HG03565 (cell line): ENCODE measurements at regions not wholly inside any gene's neighbourhood (a gene's known extent, or its start where the extent isn't known, plus 50 kb on each side); places are given as distances from the start of the nearest gene placed in this dataset.
"Not testable (repeated sequence)": the region's sequence is repeated elsewhere in the genome, so short reads cannot be mapped to it uniquely, and the experiment has no call there.

Source experiments
- ATAC-seq: cut with Tn5 transposase; IDR thresholded peaks from one replicate; pipeline ENCODE4 v1.9.1; 2021; ENCODE audit warnings: mild to moderate bottlenecking, moderate library complexity; ENCODE audit not compliant: unreplicated experiment

DNA sequence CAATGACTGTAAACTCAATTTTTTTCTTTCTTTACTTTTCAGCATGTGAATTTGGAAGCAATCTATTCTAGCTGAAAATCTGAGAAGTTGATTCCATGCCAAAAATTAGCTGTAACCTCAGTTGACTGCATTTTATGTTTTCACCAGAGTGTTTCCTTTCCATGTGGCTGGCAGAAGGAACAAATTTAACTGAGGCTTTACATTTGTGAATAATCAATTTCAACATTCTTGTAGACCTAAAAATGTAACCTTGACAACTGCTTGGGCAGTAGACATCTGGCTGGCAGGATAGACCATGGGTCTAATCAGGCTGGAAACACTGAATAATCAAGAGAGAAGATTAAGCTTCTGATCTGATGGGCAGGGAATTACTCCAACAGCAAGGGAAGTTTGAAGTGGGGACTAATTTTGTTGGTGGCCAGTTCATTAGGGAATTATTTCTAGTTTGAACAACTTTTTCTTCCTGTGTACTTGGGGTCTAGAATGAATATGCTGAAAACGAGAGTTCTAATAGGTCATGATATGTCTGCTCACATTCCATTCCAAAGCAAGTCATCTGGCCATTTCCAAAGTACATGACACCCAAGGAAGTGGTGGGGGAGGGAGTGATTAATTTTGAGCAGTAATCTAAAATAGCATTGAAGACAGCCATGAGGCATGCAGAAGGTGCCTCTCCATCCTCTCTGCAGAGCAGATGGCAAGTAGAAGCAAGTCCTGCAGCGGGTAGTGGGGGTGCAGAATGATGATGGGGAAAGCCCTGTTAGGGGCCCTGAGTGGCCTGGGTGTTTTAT is 68.2 kb downstream of the ATP23 start:
- no peak for ATAC-seq

DNA sequence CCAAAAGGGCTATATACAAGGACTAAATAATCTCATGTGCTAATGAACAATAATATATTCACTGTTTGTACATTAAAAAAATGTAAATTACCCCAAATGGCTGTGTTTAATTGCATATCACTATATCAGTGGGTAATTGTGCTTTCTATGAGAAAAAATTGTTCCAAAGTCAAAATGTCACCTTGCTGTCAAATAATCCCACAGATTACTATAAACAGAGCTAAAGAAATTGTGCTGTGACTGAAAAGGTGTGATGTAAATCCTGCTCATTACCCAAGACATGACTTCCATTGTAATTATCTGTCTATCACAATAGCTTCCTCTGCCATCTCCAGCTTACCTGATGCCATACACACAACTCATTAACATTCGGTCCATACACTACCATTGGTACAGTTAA is 70.3 kb downstream of the ATP23 start:
- no peak for ATAC-seq

DNA sequence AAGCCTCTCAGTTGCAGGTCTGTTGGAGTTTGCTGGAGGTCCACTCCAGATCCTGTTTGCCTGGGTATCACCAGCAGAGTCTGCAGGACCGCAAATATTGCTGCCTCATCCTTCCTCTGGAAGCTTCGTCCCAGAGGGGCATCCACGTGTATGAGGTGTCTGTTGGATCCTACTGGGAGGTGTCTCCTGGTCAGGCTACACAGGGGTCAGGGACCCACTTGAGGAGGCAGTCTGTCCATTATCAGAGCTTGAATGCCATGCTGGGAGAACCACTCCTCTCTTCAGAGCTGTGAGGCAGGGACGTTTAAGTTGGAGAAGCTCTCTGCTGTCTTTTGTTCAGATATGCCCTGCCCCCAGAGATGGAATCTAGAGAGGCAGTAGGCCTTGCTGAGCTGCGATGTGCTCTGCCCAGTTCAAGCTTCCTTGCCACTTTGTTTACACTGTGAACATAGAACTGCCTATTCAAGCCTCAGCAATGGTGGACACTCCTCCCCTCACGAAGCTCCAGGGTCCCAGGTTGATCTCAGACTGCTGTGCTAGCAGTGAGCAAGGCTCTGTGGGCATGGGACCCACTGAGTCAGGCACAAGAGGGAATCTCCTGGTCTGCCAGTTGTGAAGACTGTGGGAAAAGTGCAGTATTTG is 81.1 kb downstream of the ATP23 start:
- ATAC-seq = not testable (repeated sequence)

DNA sequence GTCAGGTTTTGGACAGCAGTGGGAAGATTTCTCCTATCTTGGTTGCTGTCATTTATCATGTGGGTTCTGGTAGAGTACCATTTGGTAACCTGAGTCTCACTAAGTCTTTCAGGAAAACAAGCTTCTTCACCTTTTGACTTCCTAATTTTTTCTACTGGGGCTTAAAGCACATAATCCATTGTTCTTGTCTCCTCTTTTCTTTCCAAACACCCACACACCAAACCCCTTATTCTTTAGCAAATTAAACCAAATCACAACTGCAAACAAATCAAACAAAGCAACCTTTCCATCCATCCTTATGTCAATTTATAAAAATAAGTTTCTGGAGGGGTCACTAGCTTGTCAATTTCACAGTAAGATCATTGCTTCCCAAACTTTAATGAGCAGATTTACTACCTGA is 84.1 kb downstream of the ATP23 start:
- no peak for ATAC-seq

DNA sequence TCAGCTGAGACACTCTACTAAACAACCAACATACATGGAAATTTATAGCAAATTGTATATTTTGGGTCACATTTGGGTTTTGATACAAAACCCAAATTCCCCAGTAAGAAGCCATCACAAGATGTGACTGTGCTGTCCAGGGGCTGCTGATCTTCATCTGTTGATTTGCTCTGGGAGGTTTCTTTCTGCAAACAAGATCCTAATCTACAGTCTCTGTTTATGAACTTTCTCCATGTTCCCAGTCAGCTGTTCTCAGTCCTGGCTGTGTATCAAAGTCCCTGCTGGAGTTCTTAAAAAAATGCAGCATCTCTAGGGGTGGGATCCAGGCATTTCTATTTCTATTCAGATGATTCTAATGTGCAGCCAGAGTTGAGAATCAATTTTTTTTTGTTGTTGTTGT is 85.1 kb downstream of the ATP23 start:
- no peak for ATAC-seq

DNA sequence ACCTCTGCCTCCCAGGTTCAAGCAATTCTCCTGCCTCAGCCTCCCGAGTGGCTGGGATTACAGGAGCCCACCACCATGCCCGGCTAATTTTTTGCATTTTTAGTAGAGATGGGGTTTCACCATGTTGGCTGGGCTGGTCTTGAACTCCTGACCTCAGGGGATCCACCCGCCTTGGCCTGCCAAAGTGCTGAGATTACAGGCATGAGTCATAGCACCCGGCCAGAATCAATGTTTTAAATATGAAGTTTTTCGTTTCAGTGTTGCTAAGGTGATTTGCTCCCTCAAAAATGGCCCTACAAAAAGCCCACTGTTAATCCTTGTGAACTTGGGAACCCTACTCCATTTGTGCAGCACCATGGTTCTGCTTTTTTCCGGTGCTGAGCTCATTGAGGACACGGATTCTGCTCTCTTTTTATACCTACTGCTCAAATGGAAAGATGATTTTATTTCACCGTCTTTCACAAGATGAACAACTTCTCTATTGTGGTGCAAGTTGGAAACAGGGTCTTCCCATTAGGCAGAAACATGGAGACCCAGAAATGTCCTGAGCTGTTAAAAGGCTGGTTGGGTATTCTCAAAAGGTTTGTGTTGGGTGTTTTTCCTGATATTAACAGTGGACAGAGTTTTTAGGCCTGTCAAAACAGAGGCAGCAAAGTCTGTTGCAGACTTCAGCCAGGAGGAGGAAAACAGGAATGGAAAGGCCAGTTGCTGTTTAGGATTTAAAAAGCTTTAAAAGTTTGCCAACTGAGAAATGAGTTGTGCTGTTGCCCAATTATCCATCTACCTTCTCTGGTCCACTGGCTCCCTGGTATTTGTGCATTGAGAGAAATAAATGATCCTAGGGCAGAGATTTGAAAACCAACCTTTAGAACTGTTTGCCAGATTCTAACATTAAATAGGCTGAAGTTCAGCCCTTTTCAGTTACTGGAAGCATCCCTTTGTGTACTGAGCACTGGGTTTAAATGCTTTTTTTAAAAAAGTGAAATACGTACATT is 85.8 kb downstream of the ATP23 start:
- no peak for ATAC-seq

DNA sequence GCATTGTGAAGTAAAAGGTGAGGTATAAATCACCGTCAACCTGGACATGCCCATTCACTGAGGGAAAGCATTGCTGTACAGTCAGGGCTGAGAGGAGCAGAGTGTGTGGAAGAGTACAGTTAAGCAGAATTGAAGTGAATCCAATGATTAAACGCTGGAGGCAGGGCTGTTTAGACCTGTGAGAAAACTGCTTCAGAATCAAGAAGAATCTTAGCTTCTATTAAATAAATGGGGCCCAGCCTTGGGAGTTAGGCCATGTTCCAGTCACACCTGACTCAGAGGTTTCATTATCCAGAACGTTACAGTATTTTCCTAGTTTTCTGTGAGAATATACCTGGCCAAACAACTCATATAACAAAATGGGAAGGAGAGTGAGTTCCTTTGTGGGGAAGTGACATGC is 86.9 kb downstream of the ATP23 start:
- ATAC-seq = no peak

DNA sequence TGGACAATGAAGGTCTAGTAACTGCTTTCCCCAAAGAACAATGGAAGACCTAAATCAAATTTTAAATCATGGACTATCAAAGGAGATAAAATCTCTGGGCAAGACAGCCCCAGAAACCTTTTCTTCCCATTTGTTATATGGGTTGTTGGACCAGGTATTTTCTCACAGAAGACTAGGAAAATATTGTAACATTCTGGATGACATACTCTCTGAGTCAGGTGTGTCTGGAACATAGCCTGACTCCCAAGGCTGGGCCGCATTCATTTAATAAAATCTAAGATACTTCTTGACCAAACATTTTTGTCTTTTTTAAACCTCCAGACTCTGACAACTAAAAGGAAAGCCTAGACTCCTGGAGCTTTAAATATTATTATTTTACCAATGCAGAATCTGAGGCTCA is 87.9 kb downstream of the ATP23 start:
- no peak for ATAC-seq

DNA sequence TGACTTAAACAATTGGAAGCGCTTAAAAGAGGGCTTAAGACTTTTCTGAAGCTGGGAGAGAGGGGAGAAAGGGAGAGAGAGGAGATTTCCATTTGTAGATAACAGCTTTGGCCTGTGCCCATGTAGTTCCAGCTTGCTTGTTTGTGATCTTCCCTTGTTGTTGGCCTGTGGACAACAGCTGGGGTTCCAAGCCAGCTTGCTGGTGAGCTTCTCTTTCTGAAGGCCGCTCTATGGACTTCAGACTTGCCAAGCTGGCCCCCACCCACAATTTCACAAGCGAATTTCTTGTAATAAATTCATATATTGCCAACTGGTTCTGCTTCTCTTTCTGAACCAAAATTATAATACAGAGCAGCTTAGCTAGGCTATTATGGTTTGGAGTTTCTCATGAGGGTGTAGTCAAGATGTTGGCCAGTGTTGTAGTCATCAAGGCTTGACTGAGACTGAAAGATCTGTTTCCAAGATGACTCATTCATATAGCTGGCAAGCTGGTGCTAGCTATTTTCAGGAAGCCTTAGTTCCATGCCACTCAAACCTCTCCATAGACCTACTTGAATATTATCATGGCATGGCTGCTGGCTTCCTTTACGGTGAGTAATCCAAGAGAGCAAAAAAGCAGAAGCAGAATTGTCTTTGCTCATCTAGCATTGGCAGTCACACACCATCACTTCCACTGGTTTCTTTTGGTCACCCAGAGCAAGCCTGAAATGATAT is 89.4 kb downstream of the ATP23 start:
- no peak for ATAC-seq

DNA sequence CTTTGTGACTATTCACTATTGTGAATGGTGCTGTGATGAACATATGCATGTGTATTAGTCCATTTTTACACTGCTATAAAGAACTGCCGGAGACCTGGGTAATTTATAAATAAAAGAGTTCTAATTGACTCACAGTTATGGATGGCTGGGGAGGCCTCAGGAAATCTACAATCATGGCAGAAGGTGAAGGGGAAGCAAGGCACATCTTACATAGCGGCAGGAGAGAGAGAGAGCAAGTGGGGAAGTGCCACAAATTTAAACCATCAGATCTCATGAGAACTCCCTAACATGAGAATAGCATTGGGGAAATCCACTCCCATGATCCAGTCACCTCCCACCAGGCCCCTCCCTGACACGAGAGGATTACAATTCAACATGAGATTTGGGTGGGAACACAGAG is 90.8 kb downstream of the ATP23 start:
- ATAC-seq = no peak

DNA sequence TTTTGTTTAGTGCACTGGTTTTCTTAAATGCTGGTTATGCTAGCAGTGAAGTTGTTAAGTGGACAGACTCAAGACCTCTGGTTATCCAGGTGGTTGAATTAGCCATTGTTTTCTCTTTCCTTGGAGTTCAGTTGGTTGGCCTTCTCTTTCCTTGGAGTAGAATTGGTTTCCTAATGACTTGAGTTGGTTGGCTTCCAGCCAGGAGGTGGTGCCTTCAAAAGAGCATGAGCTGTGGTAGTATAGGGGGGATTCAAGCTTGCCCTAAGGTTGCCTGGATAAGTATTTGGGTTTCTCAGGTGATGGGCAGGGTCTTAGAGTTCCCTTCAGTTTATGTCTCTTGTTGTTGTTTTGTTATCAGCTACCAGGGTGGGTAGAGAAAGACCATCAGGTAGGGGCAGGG is 92.5 kb downstream of the ATP23 start:
- no peak for ATAC-seq

DNA sequence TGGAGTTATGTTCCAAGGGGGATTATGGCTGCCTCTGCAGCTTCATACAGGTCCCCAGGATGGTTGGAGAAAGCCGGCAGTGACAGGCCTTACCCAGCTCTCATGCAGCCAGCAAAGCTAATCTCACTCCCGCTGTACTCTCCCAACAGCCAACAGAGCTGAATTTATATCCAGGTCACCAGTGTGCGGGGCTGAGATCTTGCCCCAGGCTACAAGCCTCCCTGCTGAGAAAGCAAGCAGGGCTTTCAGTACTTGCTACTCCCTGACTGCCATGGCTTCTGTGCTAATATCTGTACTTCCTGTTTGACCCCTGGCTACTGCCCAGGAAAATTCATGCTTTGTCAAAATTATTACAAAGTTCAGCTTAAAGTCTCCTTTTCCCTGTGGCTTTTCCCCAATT is 92.9 kb downstream of the ATP23 start:
- ATAC-seq = no peak

DNA sequence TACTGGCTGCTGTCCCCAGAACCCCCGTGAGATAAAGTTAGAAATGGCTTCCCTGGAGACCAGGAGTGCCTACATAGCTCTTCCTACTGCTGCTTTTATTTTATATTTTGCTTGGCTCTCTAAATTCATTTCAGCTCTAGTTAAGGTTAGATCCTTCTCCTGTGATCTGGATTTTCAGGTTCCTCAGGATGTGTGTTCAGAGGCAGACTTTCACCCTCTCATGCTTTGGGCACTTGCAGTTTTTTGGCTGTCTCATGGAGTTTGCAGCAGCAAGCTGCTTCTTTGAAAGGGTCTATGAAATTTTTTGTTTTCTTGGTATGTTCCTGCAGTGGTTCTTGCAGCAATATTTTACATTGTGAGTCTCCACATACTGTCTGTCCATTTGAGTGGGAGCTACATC is 93.3 kb downstream of the ATP23 start:
- ATAC-seq = no peak

DNA sequence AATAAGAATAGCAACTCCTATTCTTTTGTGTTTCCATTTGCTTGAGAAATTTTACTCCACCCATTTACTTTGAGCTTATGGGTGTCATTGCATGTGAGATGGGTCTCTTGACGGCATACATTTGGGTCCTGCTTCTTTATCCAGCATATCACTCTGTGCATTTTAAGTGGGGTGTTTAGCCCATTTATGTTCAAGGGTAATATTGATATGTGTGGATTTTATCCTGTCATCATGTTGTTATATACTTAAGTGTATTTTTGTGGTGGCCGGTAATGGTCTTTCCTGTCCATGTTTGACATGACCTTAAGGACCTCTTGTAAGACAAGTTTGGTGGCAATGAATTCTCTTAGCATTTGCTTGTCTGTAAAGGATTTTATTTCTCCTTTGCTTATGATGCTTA is 100.1 kb downstream of the ATP23 start:
- no peak for ATAC-seq

DNA sequence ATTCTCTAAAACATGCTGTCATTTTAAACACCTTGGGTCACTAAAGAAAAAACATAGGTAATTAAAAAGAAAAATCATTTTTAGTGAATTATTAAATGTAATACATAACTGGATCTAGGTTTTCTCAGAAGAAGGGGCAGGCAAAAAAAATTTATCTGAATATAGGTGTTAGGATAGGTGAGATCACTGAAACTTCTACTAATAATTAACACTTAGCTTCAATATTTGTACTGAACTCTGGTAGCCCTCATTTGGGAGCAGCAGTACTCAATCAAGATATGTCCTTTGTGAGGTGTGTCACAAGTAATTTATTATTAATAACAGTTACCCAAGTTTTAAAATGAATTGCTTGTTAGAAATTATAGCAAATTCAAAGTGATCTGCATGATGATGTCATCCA is 103.6 kb downstream of the ATP23 start:
- ATAC-seq = no peak

DNA sequence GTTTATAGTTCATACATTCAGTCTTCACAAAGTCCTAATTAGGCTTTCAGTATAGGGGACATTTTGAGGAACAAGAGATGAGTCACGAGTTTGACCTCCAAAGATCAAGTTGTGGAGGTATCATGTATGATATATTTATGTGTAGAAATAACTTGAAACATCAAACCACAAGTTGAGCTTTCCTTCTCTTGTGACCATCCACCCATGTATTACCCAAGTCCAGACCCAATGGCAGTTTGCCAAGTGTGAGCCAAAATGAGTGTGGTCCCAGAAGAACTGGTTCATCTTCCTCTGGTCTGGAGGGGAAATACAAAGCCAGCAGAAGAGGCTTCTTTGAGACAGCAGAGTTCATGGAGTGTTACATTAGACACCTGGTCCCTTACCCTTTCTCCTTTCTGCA is 104.9 kb downstream of the ATP23 start:
- ATAC-seq = no peak

DNA sequence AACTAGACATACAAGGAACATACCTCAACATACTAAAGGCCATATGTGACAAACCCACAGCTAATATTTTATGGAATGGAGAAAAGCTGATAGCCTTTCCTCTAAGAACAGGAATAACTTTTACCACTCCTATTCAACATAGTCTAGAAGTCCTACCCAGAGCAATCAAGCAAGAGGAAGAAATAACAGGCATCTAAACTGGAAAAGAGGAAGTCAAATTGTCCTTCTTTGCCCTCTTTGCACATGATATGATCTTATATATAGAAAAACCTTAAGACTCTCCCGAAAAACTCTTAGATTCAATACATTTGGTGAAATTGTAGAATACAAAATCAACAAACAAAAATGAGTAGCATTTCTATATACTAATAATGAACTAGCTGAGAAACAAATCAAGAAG is 110.0 kb downstream of the ATP23 start:
- ATAC-seq = no peak

DNA sequence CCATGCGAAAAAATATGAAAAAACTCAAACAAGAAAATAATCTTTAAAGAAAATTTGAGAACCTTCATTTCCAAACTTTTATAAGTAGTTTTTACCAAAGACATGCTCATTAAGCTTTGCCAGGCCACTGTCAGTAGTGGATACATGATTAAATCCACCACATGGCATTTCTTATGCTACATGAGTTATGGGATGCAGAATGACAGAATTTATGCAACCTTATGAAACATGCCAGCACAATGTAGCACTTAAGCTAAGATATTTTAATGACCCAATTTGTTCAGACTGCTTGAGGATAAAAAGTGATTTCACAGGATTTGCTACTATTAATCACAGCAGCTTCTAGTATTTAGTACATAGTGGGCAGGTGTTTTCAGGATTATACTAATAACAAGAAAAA is 123.3 kb downstream of the ATP23 start:
- no peak for ATAC-seq

DNA sequence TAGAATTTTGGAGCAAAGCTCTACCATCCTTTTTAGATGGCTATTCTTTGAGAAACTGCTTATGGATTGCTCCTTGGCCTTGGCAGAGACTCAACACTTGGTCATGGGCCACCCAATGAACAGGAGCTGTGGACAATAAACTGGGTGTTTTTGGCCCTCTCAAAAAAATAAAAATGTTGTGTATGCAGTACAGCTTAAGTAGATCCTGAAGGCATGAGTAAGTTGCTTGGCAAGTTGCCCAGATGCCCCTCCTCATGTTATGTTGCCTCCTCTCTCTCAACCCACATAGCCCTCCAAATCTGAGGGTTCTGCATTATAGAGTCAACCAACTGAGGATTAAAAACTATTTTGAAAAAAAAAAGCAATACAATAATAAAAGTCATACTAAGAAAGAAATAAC is 124.9 kb downstream of the ATP23 start:
- ATAC-seq = no peak

DNA sequence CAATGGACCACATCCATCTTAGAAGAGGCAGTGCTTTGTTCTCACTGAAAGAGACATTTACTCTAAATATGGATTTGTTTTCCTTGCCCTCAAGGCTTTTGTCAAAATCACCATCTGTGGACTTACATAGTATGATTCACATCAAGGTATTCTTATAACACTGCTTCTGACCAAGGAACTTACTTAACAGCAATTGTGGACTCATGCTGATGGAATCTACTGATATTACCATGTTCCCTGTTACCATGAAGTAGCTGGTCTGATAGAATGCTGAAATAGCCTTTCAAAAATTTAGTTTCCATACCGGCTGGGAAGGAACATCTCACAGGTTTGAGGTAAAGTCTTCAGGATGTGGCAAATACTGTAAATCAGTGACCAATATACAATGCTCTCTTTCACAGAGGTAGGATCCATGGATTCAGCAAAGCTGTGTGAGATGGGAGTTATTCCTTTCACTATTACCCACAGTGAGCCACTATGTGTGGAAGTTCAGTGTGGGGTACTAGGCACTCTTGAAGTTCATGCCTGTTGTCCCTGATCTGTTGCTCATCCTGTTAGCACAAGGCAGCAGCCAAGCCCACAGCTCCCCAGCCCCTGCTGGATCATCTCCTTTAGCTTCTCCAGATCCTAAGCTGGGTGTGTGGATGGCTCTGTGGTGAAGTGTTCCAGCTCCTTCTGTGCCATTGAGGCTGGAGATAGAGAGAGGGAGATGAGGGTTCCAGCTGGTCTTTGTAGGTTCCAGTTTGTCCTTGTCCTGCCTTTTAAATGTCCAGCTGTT is 126.4 kb downstream of the ATP23 start:
- ATAC-seq = no peak
